ENCODE measurements at regions not wholly inside any gene's neighbourhood (a gene's known extent, or its start where the extent isn't known, plus 50 kb on each side); places are given as distances from the start of the nearest gene placed in this dataset.

DNA sequence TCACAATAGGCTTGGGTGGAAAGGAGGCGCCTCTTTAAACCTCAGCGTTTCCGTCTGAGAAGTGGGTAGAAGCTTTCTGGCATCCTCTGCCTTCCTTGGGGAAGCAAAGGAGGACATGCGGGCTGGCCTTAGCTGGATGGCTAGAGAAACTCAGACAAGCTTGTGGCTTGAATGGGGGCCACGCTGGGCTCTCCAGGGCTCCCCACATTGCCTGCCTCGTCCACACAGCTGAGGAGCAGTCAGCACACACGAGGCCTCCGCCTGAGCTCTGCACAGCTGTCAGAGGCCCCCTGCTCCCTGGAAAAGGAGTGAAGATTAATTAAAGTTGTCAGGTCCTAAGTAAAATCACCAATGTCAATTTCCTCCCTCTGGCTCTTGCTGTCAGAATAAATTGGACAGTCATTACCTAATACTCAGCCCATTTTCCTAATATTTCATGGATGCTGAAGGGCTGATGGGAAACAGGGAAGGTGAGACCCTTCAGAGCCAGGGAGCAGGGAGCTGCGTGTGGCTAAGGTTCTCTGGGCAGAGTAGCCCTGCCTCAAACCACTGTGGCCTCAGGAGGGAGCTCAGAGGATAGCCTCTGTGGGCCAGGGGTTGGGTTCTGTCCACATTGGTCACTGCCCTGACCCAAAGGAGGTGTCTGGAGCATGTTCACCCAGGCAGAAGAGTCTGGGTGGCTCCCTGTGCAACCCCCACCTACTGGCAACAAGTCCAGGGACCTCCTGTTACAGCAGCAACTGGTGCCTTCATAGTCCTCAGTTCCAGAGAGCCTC is 118.3 kb upstream of the CD82 start:
- in situ Hi-C loops (cut with HindIII; ENCODE audit: low sequenced_read_pairs) = no loop called here

DNA sequence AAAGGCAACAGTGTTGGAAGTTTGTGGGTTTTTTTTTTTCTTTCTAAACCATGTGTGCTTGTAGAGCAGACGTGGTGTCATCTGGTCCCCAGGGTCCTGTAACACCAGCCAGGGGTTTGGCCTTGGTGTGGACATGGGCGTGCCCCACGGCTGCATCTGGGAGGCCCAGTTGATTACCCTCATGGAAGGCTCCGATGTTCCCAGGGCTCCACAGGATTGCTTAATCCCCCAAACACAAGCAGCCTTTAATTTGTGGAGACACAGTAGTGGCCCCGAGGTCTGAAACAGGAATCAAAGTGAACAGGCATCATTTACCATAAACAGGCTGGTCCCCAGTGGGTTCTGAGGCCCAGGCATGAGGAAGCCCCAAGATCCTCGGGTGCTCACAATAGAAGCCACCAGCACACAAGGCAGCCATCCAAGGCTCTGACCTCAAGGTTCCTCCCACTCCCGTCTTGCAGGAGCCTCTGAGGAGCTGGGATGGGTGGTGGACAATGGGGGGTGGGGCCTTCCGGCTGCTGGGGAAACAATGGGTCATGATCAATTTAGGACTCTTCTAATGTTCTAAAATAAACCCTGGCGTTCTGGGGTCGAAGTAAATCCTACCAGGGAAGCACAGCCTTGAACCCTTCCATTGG is 115.0 kb upstream of the CD82 start:
- in situ Hi-C loops (cut with HindIII; ENCODE audit: low sequenced_read_pairs) = no loop called here

DNA sequence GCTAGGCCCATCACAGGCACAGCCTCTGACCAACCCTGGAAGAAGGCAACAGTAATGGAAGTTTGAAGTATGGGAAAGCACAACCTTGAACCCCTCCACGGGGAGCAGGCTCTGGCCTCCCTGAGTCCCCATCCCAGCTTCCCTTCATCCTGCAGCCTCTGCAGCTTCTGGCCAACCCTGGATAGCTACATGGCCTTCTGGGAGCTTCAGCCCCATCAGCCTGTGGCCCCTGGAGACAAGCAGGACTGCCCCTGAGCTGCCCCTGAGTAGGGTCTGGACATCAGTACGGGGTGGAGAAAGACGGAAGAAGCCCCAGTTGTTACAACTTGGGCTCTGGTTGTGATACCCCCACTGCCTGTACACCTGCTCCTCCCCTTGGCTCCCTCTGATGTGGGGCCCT is 113.8 kb upstream of the CD82 start:
- in situ Hi-C loops (cut with HindIII; ENCODE audit: low sequenced_read_pairs) = no loop called here

DNA sequence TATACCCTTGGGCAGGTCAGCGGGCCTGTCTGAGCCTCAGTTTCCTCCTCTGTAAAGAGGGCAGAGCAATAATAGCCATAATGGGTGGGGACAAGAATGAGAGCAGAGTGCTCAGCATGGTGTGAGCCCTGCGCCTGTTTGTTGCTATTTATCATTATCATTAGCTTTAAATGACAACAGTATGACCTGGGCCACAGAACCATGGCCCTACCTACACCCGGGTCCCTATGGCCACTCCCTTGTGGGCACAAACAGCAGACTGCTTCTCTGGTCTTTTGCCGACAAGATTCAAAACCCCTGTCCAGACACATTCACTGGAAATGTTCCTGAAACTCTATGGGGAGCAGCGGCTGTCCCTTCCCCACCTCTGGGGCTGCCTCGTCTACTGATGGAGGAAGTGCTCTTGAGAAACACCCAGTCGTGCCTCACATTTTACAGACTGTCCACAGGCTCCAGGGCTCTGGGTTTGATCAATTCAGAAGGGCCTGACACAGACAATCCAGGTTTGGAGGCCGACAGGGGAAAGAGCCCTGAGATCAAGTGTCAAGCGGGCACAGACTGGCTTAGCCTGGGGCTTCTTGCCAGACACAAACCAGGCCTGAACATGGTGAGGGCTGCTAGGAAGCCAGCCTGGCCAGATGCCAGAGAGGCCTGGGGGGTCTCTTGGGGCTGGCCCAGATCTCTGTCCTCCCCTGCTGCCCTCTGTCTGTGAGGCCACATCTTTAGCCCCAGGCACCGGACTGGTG is 112.5 kb upstream of the CD82 start:
- in situ Hi-C loops (cut with HindIII; ENCODE audit: low sequenced_read_pairs) = no loop called here

DNA sequence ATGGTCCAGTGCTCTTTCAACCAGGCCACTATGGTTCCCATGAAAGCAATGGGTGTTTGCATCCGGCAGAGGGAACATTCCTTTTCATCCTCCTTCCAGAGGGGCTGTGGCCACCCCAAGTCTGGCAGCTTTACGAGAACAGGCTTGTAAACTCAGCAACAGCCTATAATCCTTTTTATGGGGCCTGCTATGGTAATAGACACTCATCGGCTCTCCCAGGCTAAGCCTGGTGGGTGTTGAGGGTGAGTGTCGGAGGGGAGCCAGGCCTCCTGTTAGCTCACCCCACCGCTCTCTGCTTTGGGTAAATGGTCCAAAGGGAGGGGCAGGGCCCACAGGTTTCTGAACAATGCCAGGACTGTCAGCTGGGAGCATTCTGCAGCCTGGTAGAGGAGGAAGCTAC is 111.6 kb upstream of the CD82 start:
- in situ Hi-C loops (cut with HindIII; ENCODE audit: low sequenced_read_pairs) = no loop called here

DNA sequence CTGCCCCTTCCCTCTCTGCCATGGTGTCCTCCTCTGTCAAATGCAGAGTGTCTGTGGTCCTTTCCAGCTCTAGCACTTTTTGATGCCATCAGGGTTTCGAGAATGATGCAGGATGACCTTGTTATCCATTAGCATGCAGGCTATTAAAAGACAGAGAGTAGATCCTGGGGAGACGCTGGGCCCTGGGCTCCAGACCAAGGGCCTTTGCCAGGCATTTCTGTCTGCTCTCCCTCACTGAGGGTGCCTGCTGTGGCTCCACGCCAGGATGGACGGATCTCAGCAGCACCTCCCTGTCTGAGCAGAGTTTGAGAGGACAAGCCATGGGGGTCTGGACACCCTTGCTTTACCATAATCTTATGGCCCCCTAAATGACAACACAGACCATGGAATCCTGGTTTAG is 110.8 kb upstream of the CD82 start:
- in situ Hi-C loops (cut with HindIII; ENCODE audit: low sequenced_read_pairs) = no loop called here

DNA sequence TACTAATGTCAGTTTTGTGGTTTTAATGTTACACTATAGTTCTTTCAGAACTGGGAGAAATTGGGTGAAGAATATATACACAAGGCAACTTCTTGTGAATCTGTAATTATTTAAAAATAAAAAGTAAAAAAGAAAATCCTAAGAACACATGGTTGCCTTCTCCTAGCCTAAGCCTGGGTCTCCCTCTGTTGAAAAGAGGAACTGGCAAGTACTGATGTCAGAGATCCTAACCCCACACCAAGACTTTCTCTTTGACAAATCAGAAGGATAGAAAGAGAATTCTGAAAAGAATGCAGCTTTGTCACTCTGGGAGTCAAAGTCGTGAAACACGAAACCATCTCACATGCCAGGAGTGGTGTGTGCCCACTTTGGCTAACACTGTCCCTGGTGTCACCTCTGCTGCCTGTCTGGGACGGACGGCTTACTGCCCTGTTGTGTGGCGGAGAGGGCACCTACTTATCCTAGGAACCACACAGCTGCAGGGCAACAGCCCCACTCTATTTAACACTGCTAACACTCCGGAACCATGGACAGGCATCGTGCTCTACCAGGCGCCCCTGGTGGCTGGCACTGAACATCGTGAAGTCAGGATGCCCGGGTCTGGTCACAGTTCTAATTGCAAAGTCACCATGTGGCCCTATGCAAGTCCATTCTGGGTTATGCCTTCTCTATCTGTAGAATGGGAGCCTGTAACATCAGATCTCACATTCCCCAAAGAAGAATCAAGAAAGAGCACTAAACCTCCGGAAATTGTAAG is 108.7 kb upstream of the CD82 start:
- in situ Hi-C loops (cut with HindIII; ENCODE audit: low sequenced_read_pairs) = no loop called here

DNA sequence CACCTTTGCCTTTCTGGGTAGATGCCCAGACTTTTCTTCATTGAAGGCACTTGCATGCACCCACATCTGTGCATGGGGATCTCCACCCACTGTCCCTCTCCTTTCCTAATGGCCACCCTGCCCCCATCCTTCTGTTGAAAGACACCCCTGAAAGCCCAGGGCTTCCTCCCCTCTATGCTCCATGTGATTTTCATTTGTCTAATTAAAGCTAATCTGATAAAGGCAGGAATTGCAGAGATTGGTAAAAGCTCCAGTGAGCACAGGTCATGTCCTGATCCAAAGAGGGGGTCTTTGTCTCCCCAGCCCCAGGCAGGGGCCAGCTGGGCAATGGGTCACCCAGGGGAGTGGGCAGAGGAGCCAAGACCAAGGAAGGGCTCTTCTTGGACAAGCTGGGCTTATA is 107.6 kb upstream of the CD82 start:
- in situ Hi-C loops (cut with HindIII; ENCODE audit: low sequenced_read_pairs) = no loop called here

DNA sequence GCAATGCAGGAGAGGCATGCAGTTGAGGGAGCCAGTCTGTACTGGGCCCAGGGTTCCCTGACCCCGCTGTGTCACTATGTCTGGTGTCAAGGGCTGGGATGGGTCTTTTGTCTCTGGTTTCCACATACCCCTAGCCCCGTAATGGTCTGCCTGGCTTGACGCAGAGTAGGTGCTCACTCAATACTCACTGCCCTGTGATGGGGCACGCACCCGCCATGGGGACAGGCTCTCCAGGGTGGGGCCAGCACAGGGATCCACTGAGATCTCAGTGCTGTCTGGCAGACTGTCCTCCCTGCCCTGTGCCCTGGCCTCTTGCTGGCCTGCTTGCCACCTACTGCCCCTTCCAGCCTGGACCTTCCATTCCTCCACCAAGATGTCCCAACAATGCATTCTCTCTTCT is 101.7 kb upstream of the CD82 start:
- in situ Hi-C loops (cut with HindIII; ENCODE audit: low sequenced_read_pairs) = no loop called here

DNA sequence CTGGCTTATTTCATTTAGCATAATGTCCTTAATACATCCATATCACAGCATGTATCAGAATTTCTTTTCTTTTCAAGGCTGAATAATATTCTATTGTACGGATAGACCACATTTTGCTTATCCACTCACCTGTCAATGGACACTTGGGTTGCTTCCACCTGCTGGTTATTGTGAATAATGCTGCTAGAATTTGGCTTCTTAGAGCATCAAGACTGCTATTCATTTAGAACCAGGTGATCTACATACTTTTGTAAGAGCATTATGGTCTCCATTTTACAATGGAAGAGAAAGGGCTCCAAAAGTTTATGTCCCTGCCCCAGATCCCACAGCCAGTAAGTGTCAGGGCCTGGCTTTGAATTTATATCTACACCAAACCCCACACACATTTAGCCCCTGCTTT is 100.7 kb upstream of the CD82 start:
- in situ Hi-C loops (cut with HindIII; ENCODE audit: low sequenced_read_pairs) = no loop called here

DNA sequence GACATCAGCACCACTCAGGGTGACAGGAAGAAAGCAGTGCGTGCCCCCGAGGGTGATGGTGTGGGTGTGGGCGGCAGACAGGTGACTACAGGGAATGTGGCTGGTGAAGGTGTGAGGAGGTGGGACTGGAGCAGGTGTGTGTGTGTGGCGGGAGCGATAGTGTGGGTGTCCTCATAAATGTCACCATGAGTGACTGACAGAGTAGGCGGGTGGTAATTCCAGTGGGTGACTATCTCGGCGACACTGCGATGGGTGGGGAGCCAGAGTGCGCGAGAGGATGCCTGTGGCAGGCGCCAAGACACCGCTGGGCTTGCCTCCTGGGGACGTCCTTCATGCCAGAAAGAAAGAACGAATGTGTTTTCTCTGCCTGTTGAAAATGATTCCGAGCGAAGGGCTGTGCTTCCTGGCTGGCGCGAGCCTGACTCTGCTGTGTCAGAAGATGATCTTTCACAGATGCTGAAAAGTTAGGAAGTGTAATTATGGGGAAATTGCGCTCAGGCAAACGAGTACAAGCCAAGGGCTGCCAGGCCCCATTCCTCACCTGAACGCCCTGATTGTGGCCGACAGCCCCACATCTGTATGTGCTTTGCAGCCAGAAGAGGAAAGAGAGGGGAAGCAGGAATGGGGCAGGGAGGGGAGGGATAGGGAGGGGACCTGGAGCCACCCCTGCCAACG is 98.8 kb upstream of the CD82 start:
- in situ Hi-C loops (cut with HindIII; ENCODE audit: low sequenced_read_pairs) = no loop called here

DNA sequence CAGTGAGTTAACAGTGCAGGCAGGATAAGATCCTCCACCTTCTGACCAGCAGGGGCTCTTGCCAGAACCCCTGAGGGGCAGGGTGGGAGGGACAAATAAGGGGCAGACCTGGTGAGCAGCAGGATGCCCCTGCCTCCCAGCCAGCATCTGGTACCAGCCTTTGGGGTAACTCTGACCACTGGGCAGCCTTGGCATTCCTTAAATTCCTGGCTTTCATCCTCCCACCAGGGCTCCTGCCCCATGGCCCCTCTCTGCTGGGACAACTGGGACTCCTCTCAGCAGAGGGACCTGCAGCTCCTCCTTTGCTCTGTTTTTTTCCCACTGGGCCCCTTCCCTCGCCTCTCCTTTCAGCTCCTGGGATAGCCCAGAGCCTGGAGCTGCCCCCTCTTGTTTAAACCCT is 98.0 kb upstream of the CD82 start:
- in situ Hi-C loops (cut with HindIII; ENCODE audit: low sequenced_read_pairs) = no loop called here

DNA sequence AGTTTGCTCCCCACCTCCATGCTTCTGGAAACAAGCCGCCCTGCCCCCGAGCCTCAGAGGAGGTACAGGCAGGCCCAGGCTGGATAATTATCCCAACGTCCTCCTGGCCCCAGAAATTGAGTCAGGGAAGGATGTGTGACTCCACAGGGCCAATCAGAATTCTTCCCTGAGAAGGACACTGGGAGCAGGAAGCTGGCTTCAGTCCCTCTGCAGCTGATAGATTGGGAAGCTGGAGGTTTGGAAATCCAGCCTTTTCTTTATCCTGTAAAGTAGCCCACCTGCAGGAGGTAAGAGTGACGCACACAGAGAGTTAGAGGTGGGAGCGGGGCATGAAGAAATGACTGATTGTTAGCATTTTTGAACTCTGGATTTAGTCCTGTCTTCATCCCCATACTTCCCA is 97.5 kb upstream of the CD82 start:
- in situ Hi-C loops (cut with HindIII; ENCODE audit: low sequenced_read_pairs) = no loop called here

DNA sequence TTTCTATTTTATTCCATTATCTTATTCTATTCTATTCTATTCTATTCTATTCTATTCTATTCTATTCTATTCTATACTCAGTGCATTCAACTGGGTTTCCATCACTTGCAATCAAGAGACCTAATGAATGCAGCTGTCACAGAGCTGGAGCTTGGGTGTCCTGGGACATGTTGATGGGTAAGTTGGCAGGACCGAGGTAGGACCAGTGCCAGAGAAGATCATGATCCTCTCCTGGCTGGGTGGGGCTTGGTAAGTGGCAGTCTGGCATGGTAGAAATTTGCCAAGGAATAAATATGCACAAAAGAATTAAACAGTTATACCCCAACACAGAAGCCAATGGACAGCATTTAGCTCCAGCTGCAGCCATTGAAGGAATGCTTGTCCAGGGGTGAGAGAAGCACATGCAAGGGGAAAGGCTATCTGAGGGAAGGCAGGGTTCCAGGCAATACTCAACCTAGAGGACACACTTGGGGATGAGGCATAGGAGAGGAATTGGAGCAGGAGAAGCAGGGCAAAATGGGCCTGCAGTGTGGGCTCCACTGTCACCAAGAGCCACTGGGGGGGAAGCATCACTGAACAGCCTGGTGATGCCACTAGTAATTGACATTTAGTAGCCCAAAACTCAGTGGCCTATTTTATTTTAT is 97.0 kb upstream of the CD82 start:
- in situ Hi-C loops (cut with HindIII; ENCODE audit: low sequenced_read_pairs) = no loop called here

DNA sequence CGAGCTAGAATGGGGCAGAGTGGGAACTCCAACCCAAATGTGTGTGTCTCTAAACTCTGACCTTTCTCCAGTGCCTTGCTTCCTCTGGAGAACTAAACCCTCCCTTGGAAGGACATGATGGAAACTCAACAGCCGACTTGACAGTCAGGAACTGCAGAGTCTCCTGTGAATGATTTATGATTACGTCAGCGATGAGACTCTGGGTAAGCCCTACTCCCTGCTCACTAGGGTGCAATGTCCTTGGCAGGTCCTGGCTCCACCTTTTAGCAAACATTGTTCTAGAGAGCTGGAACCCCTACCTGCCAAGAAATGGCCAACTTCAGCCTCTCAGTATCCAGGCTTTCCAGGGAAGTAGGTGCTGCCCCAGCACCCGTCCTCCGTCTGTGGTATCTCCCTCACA is 96.1 kb upstream of the CD82 start:
- in situ Hi-C loops (cut with HindIII; ENCODE audit: low sequenced_read_pairs) = no loop called here

DNA sequence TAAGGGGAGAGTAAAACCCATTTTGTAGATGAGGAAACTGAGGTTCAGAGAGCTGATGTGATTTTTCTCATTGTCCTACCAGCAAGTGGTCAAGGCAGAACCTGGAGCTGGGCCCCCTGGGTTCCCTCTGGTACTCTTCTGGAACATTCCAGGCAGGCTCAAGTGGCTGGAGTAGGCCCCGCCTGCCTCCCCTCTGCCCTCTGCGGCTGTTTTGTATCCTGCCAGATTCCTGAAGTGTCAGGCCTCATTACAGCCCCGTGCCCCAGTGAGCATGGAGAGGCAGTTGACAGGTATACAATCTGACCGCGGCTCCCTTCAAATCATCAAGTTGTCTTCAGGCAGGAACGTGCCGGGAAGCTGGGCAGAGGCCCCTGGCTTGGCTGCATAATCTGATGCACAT is 94.6 kb upstream of the CD82 start:
- in situ Hi-C loops (cut with HindIII; ENCODE audit: low sequenced_read_pairs) = no loop called here

DNA sequence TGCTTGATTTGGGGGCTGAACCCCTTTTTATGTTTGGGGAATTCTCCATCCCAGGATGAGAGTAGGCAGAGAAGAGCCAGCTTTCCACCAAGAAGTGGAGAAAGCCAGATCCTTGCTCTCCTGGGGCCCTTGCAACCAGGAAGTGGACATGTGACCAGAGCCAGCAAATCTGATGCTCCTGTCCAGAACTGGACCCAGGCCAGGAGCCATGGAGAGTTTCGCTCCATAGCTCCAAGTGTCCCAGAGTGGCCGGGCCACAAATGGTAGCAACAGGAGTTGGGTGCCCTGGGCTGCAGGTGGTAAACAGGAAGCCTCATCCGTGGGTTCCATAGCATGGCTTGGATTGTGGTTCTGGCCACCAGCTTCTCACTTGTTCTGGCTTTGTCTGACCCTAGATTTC is 93.9 kb upstream of the CD82 start:
- in situ Hi-C loops (cut with HindIII; ENCODE audit: low sequenced_read_pairs) = no loop called here

DNA sequence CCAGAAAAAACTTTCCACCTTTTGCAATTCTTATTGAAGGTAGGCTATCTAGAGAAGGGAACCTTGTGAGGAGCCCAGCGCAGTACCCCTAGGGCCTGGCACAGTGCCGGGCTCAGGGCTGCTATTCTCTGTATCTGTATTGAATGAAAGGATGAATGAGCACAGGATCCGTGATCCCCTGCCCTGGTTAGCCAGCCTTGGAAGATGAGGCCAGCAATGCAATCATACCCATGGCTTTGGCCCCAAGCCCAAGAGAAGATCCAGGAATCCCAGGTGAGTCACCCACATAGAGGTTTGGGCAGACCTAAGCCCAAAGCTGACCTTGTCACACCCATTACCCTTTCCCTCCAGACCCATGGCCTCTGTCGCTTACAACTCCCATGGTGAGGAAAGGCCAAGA is 92.5 kb upstream of the CD82 start:
- in situ Hi-C loops (cut with HindIII; ENCODE audit: low sequenced_read_pairs) = no loop called here

DNA sequence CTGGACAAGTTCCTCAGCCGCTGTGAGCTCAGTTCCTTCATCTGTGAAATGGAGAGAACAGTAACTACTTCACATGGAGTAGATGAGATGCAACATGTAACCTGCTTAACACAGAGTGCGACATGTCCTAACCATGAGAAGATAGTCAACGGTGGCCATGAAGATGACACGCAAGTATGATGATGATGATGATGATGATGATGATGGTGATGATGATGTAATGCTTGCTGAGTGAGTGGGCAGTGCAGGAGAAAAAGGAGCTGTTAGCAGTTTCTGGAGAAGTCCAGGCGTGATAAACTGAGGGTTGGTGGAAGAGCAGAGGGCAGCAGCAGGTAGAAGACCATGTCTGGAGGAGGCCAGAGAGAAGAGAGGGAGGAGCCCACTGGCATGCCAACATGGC is 90.8 kb upstream of the CD82 start:
- in situ Hi-C loops (cut with HindIII; ENCODE audit: low sequenced_read_pairs) = no loop called here

DNA sequence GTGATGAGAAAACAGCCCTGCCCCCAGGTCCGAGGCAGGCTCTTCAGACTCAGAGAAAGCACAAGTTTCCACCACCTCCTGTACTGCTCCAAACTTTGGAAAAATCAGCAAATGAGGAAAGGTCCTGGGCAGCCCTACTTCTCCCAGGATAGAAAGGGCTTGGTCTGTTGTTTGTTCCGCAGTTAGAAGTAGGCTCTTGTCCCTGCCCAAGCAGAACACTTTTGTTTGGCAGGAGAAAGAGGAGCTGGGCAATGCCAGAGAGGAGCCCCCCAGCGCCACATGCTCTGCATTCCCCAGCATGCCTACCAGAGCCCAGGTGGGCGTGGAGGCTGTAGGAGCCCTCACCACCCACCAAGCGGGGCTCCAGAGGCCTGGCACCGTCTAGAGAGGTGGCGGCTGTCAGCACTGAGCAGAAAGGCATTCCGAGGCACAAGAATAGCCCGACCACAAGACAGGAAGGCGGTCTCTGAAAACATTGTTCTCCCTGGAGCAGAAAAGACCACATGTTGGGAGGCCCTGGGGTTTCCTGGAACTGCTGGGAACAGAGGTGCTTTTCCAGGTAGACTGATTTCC is 90.3 kb upstream of the CD82 start:
- in situ Hi-C loops (cut with HindIII; ENCODE audit: low sequenced_read_pairs) = no loop called here
